HCT116 (cell line): ENCODE measurements at regions not wholly inside any gene's neighbourhood (a gene's known extent, or its start where the extent isn't known, plus 50 kb on each side); places are given as distances from the start of the nearest gene placed in this dataset.

Experiments used
- ATAC-seq: fragments of 200-7000 bp; cut with Tn5 transposase; 2 replicates; pipeline ENCODE4 v1.9.1; 2020; ENCODE audit warnings: mild to moderate bottlenecking, moderate library complexity
- BruUV-seq: library from RNA; stranded (reverse); fragments of 400-500 nt; replicated peaks from 2 replicates; lab custom pipeline; 2021; lab: Mats Ljungman, UMichigan
- CTCF ChIA-PET: fragments of 300-600 bp; sonication (Branson Sonifier 250); formaldehyde crosslinking; loops from one replicate; lab custom pipeline; 2021; ENCODE audit warnings: antibody characterized with exemption; lab: Charles Lee
- POLR2A ChIA-PET: fragments of 300-600, 350-600 bp; sonication (Branson Sonifier 250); formaldehyde crosslinking; loops from one replicate; lab custom pipeline; 2021; ENCODE audit warnings: antibody characterized with exemption; lab: Charles Lee
- RAD21 ChIA-PET, 2 experiments: fragments of 300-600 bp; sonication (Branson Sonifier 250); formaldehyde crosslinking; loops; one replicate each; lab custom pipeline; 2023; ENCODE audit warnings: low total read pairs in 2 of 2; ENCODE audit not compliant: uncharacterized antibody in 2 of 2, unreplicated experiment in 2 of 2, low non-redundant PET in 1 of 2; lab: Charles Lee
- DNase-seq: peaks from one replicate; pipeline ENCODE4 v3.0.0-alpha.2; 2010; ENCODE audit warnings: low read depth, low spot score
- H2AFZ ChIP-seq: fragments of 200-600 bp; shearing (Covaris generic), sonication (generic); 2 replicates; pipeline ENCODE4 v1.6.1; 2017; ENCODE audit warnings: low read depth, mixed run types, mixed read lengths, antibody characterized with exemption, low read length; ENCODE audit not compliant: poor library complexity, severe bottlenecking
- H3K27ac ChIP-seq: 2 replicates; pipeline ENCODE4 v1.5.1; 2012; ENCODE audit warnings: low read depth, low read length
- H3K27me3 ChIP-seq: fragments of 200-600 bp; sonication (generic); 2 replicates; pipeline ENCODE4 v1.6.1; 2016; ENCODE audit warnings: mixed run types, low read length, mixed read lengths; ENCODE audit not compliant: insufficient read depth
- H3K36me3 ChIP-seq, 2 experiments: fragments of 200-500 bp in 1 of 2; fragments of 200-600 bp in 1 of 2; sonication (Bioruptor generic) in 1 of 2; sonication (generic) in 1 of 2; 2 replicates each; pipeline versions ENCODE4 v1.5.1 to v1.6.1; 2014 to 2016; ENCODE audit warnings: low read length in 2 of 2, inconsistent platforms in 1 of 2, mixed read lengths in 1 of 2, mixed run types in 1 of 2; ENCODE audit not compliant: insufficient read depth in 2 of 2, control insufficient read depth in 1 of 2
- H3K4me1 ChIP-seq, 2 experiments: fragments of 200-600 bp in 1 of 2; sonication (generic) in 1 of 2; 2 replicates each; pipeline versions ENCODE4 v1.5.1 to v1.6.1; 2012 to 2017; ENCODE audit warnings: low read length in 2 of 2, inconsistent platforms in 1 of 2, mild to moderate bottlenecking in 1 of 2, mixed read lengths in 1 of 2, mixed run types in 1 of 2, moderate library complexity in 1 of 2; ENCODE audit not compliant: insufficient read depth in 2 of 2, control insufficient read depth in 1 of 2
- H3K4me2 ChIP-seq: fragments of 200-600 bp; sonication (generic); 2 replicates; pipeline ENCODE4 v1.6.1; 2017; ENCODE audit warnings: mixed run types, low read length, mixed read lengths
- H3K4me3 ChIP-seq, 2 experiments: fragments of 200-600 bp in 1 of 2; sonication (generic) in 1 of 2; replicated peaks in 1 of 2; 2 replicates each; pipeline ENCODE4 v1.5.1; 2011 to 2016; ENCODE audit warnings: low read length in 2 of 2, control low read depth in 1 of 2, low read depth in 1 of 2, mild to moderate bottlenecking in 1 of 2, mixed read lengths in 1 of 2, mixed run types in 1 of 2
- H3K79me2 ChIP-seq: fragments of 200-600 bp; sonication (generic); 2 replicates; pipeline ENCODE4 v1.6.1; 2017; ENCODE audit warnings: mild to moderate bottlenecking, mixed run types, low read length, moderate library complexity, mixed read lengths; ENCODE audit not compliant: insufficient read depth
- H3K9ac ChIP-seq: fragments of 200-600 bp; sonication (generic); 2 replicates; pipeline ENCODE4 v1.6.1; 2016; ENCODE audit warnings: low read length, mixed read lengths
- H3K9me2 ChIP-seq: fragments of 200-600 bp; sonication (generic), shearing (Covaris generic); 2 replicates; pipeline ENCODE4 v1.6.1; 2017; ENCODE audit warnings: mixed run types, mild to moderate bottlenecking, moderate library complexity; ENCODE audit not compliant: insufficient read depth
- H3K9me3 ChIP-seq, 2 experiments: fragments of 200-500 bp in 1 of 2; fragments of 200-600 bp in 1 of 2; sonication (Bioruptor generic) in 1 of 2; sonication (generic) in 1 of 2; 2 replicates each; pipeline ENCODE4 v1.6.1; 2014 to 2017; ENCODE audit warnings: low read length in 2 of 2, mixed read lengths in 2 of 2, inconsistent platforms in 1 of 2, low read depth in 1 of 2, mild to moderate bottlenecking in 1 of 2, mixed run types in 1 of 2, moderate library complexity in 1 of 2; ENCODE audit not compliant: control insufficient read depth in 1 of 2, insufficient read depth in 1 of 2
- H4K20me1 ChIP-seq: fragments of 200-600 bp; sonication (generic), shearing (Covaris generic); 2 replicates; pipeline ENCODE4 v1.6.1; 2017; ENCODE audit warnings: mixed run types, mild to moderate bottlenecking, moderate library complexity; ENCODE audit not compliant: insufficient read depth
- EZH2 ChIP-seq: fragments of 200-600 bp; sonication (generic); IDR thresholded peaks from 2 replicates; pipeline ENCODE4 v1.6.1; 2017; ENCODE audit warnings: antibody characterized with exemption, mixed run types
- EZH2phosphoT487 ChIP-seq: fragments of 200-600 bp; IDR thresholded peaks from 2 replicates; pipeline ENCODE4 v1.6.1; 2018; ENCODE audit warnings: antibody characterized with exemption, borderline replicate concordance
- JUND ChIP-seq: IDR thresholded peaks from 2 replicates; pipeline ENCODE4 v1.6.1; 2012
- POLR2A ChIP-seq: IDR thresholded peaks from 2 replicates; pipeline ENCODE4 v1.7.0; 2011; ENCODE audit warnings: borderline replicate concordance; ENCODE audit not compliant: insufficient read depth, insufficient read length; ENCODE audit errors: extremely low read depth
- POLR2AphosphoS5 ChIP-seq: IDR thresholded peaks from 2 replicates; pipeline ENCODE4 v1.6.1; 2011; ENCODE audit warnings: mild to moderate bottlenecking, low read depth, low read length, moderate library complexity
- RAD21 ChIP-seq: IDR thresholded peaks from 2 replicates; pipeline ENCODE4 v1.6.1; 2012; ENCODE audit warnings: low read depth, mild to moderate bottlenecking
- SIN3A ChIP-seq: IDR thresholded peaks from 2 replicates; pipeline ENCODE4 v1.6.1; 2012; ENCODE audit warnings: low read depth
- SP1 ChIP-seq: IDR thresholded peaks from 2 replicates; pipeline ENCODE4 v1.6.1; 2012; ENCODE audit warnings: low read depth
- SRF ChIP-seq: IDR thresholded peaks from 2 replicates; pipeline ENCODE4 v1.6.1; 2012; ENCODE audit warnings: low read depth
- TCF7L2 ChIP-seq: IDR thresholded peaks from 2 replicates; pipeline ENCODE4 v1.7.0; 2011; ENCODE audit warnings: borderline replicate concordance, inconsistent platforms; ENCODE audit not compliant: insufficient read depth, insufficient read length; ENCODE audit errors: extremely low read depth
- YY1 ChIP-seq: IDR thresholded peaks from 2 replicates; pipeline ENCODE4 v1.6.1; 2011; ENCODE audit warnings: low read length, low read depth, moderate library complexity, mild to moderate bottlenecking; ENCODE audit not compliant: insufficient replicate concordance; ENCODE audit errors: extremely low read depth
- intact Hi-C: fragments of 100-400 bp; cut with micrococcal nuclease; formaldehyde crosslinking; loops from 2 replicates; pipeline ENCODE4 v1.10.0; 2022
- TF ChIP-seq, protein P1 (sequence below): IDR thresholded peaks from 2 replicates; pipeline ENCODE4 v1.6.1; 2011; ENCODE audit warnings: mild to moderate bottlenecking, low read length, moderate library complexity; ENCODE audit not compliant: insufficient replicate concordance; ENCODE audit errors: extremely low read depth

DNA sequence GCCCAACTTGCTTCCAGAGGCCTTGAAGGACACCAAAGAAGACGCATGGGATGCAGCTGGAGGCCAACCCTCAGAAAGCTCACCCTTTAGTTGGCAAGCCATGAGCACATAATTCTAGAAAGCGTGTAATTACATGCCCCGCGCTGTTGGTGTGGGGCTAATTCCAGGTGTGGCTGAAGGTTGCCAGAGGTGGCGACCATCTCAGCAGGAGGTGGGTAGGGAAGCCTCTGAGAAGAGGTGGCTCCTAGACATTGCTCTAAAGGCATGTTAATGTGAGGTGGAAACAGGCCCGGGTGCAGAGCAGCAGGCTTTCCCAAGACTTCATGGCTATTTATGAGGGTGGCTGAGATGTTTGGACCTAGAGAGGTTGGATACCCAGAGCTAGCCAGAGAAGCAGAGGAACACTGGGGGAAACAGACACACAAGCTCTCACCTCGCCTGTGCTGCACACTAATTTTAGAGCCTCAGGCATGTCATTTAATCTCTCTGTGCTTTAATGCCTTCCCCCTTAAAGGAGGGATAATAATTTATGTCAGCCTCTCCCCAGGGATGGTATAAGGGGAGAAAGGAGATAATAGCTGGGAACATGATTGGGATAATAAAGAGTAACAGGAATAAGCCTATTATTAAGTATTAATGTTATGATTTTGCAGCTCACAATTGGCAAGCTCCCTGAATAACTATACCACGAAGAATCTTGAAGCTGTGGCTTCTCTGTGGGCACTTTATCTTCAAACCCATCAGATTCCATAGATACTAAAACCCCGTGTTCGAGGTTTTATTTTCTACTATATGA is 60.0 kb upstream of the HELT start:
- Histone ChIP-seq H3K27ac (no peak overlapping the region), H3K9ac (no peak overlapping the region), H3K27me3 (no peaks in the 10 kb centered on the region), H2AFZ (no peak overlapping the region), H3K4me1 (peaks cover 0 to 9% of the 10 kb centered on the region in 2 experiments; a peak in 3 of 4 replicates), H3K4me2 (no peak overlapping the region)
- ATAC-seq, result no peak
- POLR2A ChIA-PET, result no interaction called here
- DNase-seq, result no peak
- no peak for TF ChIP-seq YY1
- TF ChIP-seq RAD21, result no peak
- TF ChIP-seq, protein P1, sequence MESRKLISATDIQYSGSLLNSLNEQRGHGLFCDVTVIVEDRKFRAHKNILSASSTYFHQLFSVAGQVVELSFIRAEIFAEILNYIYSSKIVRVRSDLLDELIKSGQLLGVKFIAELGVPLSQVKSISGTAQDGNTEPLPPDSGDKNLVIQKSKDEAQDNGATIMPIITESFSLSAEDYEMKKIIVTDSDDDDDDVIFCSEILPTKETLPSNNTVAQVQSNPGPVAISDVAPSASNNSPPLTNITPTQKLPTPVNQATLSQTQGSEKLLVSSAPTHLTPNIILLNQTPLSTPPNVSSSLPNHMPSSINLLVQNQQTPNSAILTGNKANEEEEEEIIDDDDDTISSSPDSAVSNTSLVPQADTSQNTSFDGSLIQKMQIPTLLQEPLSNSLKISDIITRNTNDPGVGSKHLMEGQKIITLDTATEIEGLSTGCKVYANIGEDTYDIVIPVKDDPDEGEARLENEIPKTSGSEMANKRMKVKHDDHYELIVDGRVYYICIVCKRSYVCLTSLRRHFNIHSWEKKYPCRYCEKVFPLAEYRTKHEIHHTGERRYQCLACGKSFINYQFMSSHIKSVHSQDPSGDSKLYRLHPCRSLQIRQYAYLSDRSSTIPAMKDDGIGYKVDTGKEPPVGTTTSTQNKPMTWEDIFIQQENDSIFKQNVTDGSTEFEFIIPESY, result no peak
- no peak for TF ChIP-seq POLR2A
- no peak for TF ChIP-seq SP1
- no peak for TF ChIP-seq EZH2phosphoT487
- TF ChIP-seq EZH2, result no peak
- no peak for TF ChIP-seq SRF
- TF ChIP-seq SIN3A, result no peak
- TF ChIP-seq TCF7L2, result no peak
- TF ChIP-seq JUND, result no peak
- TF ChIP-seq POLR2AphosphoS5, result no peak
- TF ChIP-seq, all 23 proteins: peak for 0
- ChIA-PET RAD21 (no interaction called here), CTCF (no interaction called here)
- Histone ChIP-seq H3K9me2 (no peaks in the 10 kb centered on the region), H3K79me2 (no peaks in the 10 kb centered on the region), H3K36me3 (no peaks in the 10 kb centered on the region), H4K20me1 (no peaks in the 10 kb centered on the region), H3K4me3 (no peak overlapping the region), H3K9me3 (no peaks in the 10 kb centered on the region)
- intact Hi-C loops, result no loop called here
- no TSS peak for BruUV-seq
